HG03439 (cell line): ENCODE measurements at regions not wholly inside any gene's neighbourhood (a gene's known extent, or its start where the extent isn't known, plus 50 kb on each side); places are given as distances from the start of the nearest gene placed in this dataset.

Experiments
- ATAC-seq: cut with Tn5 transposase; IDR thresholded peaks from one replicate; pipeline ENCODE4 v1.9.1; 2021; ENCODE audit warnings: mild to moderate bottlenecking, moderate library complexity; ENCODE audit not compliant: unreplicated experiment

- no peak for ATAC-seq
Measured at GRCh38 chr12:19941096-19941495, 427.2 kb upstream of the PDE3A start.

GRCh38 chr12:19945559-19946435, 422.5 kb upstream of the PDE3A start:
- no peak for ATAC-seq

- ATAC-seq: no peak
Measured at GRCh38 chr12:19946550-19946949, 421.8 kb upstream of the PDE3A start.

GRCh38 chr12:19947344-19947743, 421.0 kb upstream of the PDE3A start:
- ATAC-seq: no peak

- ATAC-seq: no peak
Measured at GRCh38 chr12:19951664-19952063, 416.7 kb upstream of the PDE3A start.

GRCh38 chr12:19953734-19954133, 414.6 kb upstream of the PDE3A start:
- no peak for ATAC-seq

GRCh38 chr12:19954163-19954562, 414.2 kb upstream of the PDE3A start:
- no peak for ATAC-seq

GRCh38 chr12:19957308-19958125, 410.8 kb upstream of the PDE3A start:
- ATAC-seq: no peak

GRCh38 chr12:19958389-19958788, 409.9 kb upstream of the PDE3A start:
- no peak for ATAC-seq

GRCh38 chr12:19959353-19959752, 409.0 kb upstream of the PDE3A start:
- no peak for ATAC-seq

GRCh38 chr12:19960527-19960926, 407.8 kb upstream of the PDE3A start:
- ATAC-seq: no peak

- no peak for ATAC-seq
Measured at GRCh38 chr12:19962192-19962591, 406.1 kb upstream of the PDE3A start.

GRCh38 chr12:19963972-19964371, 404.4 kb upstream of the PDE3A start:
- no peak for ATAC-seq

GRCh38 chr12:19964549-19964948, 403.8 kb upstream of the PDE3A start:
- ATAC-seq: no peak

GRCh38 chr12:19965196-19966038, 402.9 kb upstream of the PDE3A start:
- ATAC-seq: no peak

- ATAC-seq: no peak
Measured at GRCh38 chr12:19967001-19967400, 401.3 kb upstream of the PDE3A start.

GRCh38 chr12:19967431-19967830, 400.9 kb upstream of the PDE3A start:
- no peak for ATAC-seq

- ATAC-seq: no peak
Measured at GRCh38 chr12:19970116-19970515, 398.2 kb upstream of the PDE3A start.

- no peak for ATAC-seq
Measured at GRCh38 chr12:19970821-19971220, 397.5 kb upstream of the PDE3A start.

GRCh38 chr12:19971361-19972280, 396.7 kb upstream of the PDE3A start:
- ATAC-seq: no peak
